Naive thymus-derived CD4-positive, alpha-beta T cell (primary cell): ENCODE measurements at regions not wholly inside any gene's neighbourhood (a gene's known extent, or its start where the extent isn't known, plus 50 kb on each side); places are given as distances from the start of the nearest gene placed in this dataset.
"Not testable (repeated sequence)": the region's sequence is repeated elsewhere in the genome, so short reads cannot be mapped to it uniquely, and the experiment has no call there.

Source experiments
- ATAC-seq: fragments of 150-1000 bp; cut with Tn5 transposase; 2 replicates; pipeline ENCODE4 v1.10.0; 2021; ENCODE audit warnings: mild to moderate bottlenecking, moderate library complexity
- CTCF ChIA-PET: fragments of 350-600 bp; sonication (Branson Sonifier 250); formaldehyde crosslinking; loops from one replicate; lab custom pipeline; 2021; ENCODE audit warnings: antibody characterized with exemption; lab: Charles Lee
- POLR2A ChIA-PET: fragments of 350-600 bp; sonication (Branson Sonifier 250); formaldehyde crosslinking; loops from one replicate; lab custom pipeline; 2021; ENCODE audit warnings: antibody characterized with exemption, inconsistent platforms; lab: Charles Lee
- DNase-seq, 9 donors: peaks; one replicate each; pipeline versions ENCODE4 v3.0.0 to v3.0.0-alpha.2; 2020 to 2022; ENCODE audit warnings: mixed read lengths in 1 of 9
- H3K27ac ChIP-seq: one replicate; pipeline ENCODE4 v1.7.0; 2013; ENCODE audit warnings: mild to moderate bottlenecking, low read depth, low read length, moderate library complexity
- H3K27me3 ChIP-seq, 2 donors: one replicate each; pipeline ENCODE4 v1.7.0; 2013; ENCODE audit warnings: low read length in 2 of 2, mild to moderate bottlenecking in 2 of 2, moderate library complexity in 2 of 2; ENCODE audit not compliant: control insufficient read depth in 2 of 2, insufficient read depth in 2 of 2
- H3K36me3 ChIP-seq, 3 experiments: 1 replicate in 2 of 3; 2 replicates in 1 of 3; pipeline ENCODE4 v1.7.0; 2013; ENCODE audit warnings: low read length in 3 of 3, mild to moderate bottlenecking in 3 of 3, moderate library complexity in 1 of 3; ENCODE audit not compliant: insufficient read depth in 3 of 3, control insufficient read depth in 2 of 3
- H3K4me1 ChIP-seq, 2 donors: one replicate each; pipeline ENCODE4 v1.7.0; 2013; ENCODE audit warnings: low read length in 2 of 2, mild to moderate bottlenecking in 2 of 2, moderate library complexity in 1 of 2; ENCODE audit not compliant: control insufficient read depth in 2 of 2, insufficient read depth in 2 of 2
- H3K4me3 ChIP-seq: 2 replicates; pipeline ENCODE4 v1.7.0; 2013; ENCODE audit warnings: mild to moderate bottlenecking, low read length
- H3K9me3 ChIP-seq, 3 experiments: 1 replicate in 2 of 3; 2 replicates in 1 of 3; pipeline ENCODE4 v1.7.0; 2013; ENCODE audit warnings: low read length in 3 of 3; ENCODE audit not compliant: control insufficient read depth in 2 of 3
- H3K27ac Mint-ChIP-seq, 9 donors: one replicate each; pipeline ENCODE4 v1.8.0; 2020 to 2022; ENCODE audit warnings: mixed read lengths in 9 of 9, mild to moderate bottlenecking in 8 of 9, moderate library complexity in 5 of 9, inconsistent platforms in 2 of 9
- H3K27me3 Mint-ChIP-seq, 5 donors: one replicate each; pipeline ENCODE4 v1.8.0; 2021 to 2022; ENCODE audit warnings: mixed read lengths in 5 of 5, mild to moderate bottlenecking in 1 of 5
- H3K36me3 Mint-ChIP-seq, 5 donors: one replicate each; pipeline ENCODE4 v1.8.0; 2020 to 2022; ENCODE audit warnings: mixed read lengths in 5 of 5, mild to moderate bottlenecking in 3 of 5, inconsistent platforms in 1 of 5
- H3K4me1 Mint-ChIP-seq, 7 donors: one replicate each; pipeline ENCODE4 v1.8.0; 2020 to 2022; ENCODE audit warnings: mixed read lengths in 7 of 7, mild to moderate bottlenecking in 3 of 7, inconsistent platforms in 1 of 7
- H3K4me3 Mint-ChIP-seq, 10 donors: one replicate each; pipeline ENCODE4 v1.8.0; 2020 to 2022; ENCODE audit warnings: mild to moderate bottlenecking in 10 of 10, mixed read lengths in 10 of 10, moderate library complexity in 6 of 10, inconsistent platforms in 2 of 10
- H3K9me3 Mint-ChIP-seq, 11 donors: one replicate each; pipeline ENCODE4 v1.8.0; 2020 to 2022; ENCODE audit warnings: mixed read lengths in 11 of 11, mild to moderate bottlenecking in 4 of 11, inconsistent platforms in 1 of 11, moderate library complexity in 1 of 11
- intact Hi-C, 2 donors: fragments of 100-400 bp; cut with micrococcal nuclease; formaldehyde crosslinking; loops; one replicate each; pipeline ENCODE4 v1.15.1; 2023

GRCh38 chr6:16883414-16883813, 122.2 kb upstream of the ATXN1 start:
- peaks cover 20 to 48% (median 44%) of the 10 kb centered on the region in 5 donors for H3K27me3 Mint-ChIP-seq
- intact Hi-C loops: no loop called here
- no peak for ATAC-seq
- no peaks in the 10 kb centered on the region for H3K9me3 ChIP-seq
- no peak overlapping the region for H3K27ac Mint-ChIP-seq
- H3K4me1 ChIP-seq: no peaks in the 10 kb centered on the region
- H3K36me3 Mint-ChIP-seq: peaks cover 0 to 3% (median 0%) of the 10 kb centered on the region in 5 donors
- H3K9me3 Mint-ChIP-seq: peaks cover 0 to 14% (median 2%) of the 10 kb centered on the region in 11 donors
- H3K27ac ChIP-seq: no peak overlapping the region
- H3K4me3 Mint-ChIP-seq: no peak overlapping the region
- no peak overlapping the region for H3K4me3 ChIP-seq
- ChIA-PET POLR2A (no interaction called here), CTCF (no interaction called here)
- DNase-seq: no peak
- H3K36me3 ChIP-seq: no peaks in the 10 kb centered on the region
- H3K4me1 Mint-ChIP-seq: peaks cover 0 to 5% (median 0%) of the 10 kb centered on the region in 7 donors
- H3K27me3 ChIP-seq: peaks cover 0 to 4% of the 10 kb centered on the region in 2 donors

- ChIA-PET POLR2A (no interaction called here), CTCF (no interaction called here)
- H3K27me3 Mint-ChIP-seq: peaks cover 31 to 60% (median 50%) of the 10 kb centered on the region in 5 donors
- H3K9me3 ChIP-seq: no peaks in the 10 kb centered on the region
- no peak overlapping the region for H3K27ac Mint-ChIP-seq
- DNase-seq: no peak
- peaks cover 0 to 4% of the 10 kb centered on the region in 2 donors for H3K27me3 ChIP-seq
- peaks cover 0 to 5% (median 0%) of the 10 kb centered on the region in 5 donors for H3K36me3 Mint-ChIP-seq
- H3K4me3 ChIP-seq: no peak overlapping the region
- peaks cover 0 to 26% (median 9%) of the 10 kb centered on the region in 11 donors for H3K9me3 Mint-ChIP-seq
- peaks cover 0 to 5% (median 0%) of the 10 kb centered on the region in 7 donors for H3K4me1 Mint-ChIP-seq
- no peaks in the 10 kb centered on the region for H3K36me3 ChIP-seq
- intact Hi-C loops: no loop called here
- H3K27ac ChIP-seq: no peak overlapping the region
- no peak for ATAC-seq
- no peak overlapping the region for H3K4me3 Mint-ChIP-seq
- no peaks in the 10 kb centered on the region for H3K4me1 ChIP-seq
Measured at GRCh38 chr6:16882230-16882629, 121.0 kb upstream of the ATXN1 start.

- peaks cover 2 to 25% (median 10%) of the 10 kb centered on the region in 11 donors for H3K9me3 Mint-ChIP-seq
- H3K4me3 ChIP-seq, H3K4me1 ChIP-seq, H3K27me3 ChIP-seq, DNase-seq, CTCF ChIA-PET, H3K4me3 Mint-ChIP-seq, H3K4me1 Mint-ChIP-seq, H3K27ac ChIP-seq, H3K9me3 ChIP-seq, H3K36me3 ChIP-seq, H3K27ac Mint-ChIP-seq, POLR2A ChIA-PET, ATAC-seq, intact Hi-C loops, H3K36me3 Mint-ChIP-seq: not testable (repeated sequence)
- H3K27me3 Mint-ChIP-seq: peaks cover 30 to 43% (median 41%) of the 10 kb centered on the region in 5 donors
Measured at GRCh38 chr6:16876852-16877251, 115.6 kb upstream of the ATXN1 start.

GRCh38 chr6:16876201-16876600, 114.9 kb upstream of the ATXN1 start:
- no peak for DNase-seq
- H3K27ac ChIP-seq: no peak overlapping the region
- H3K4me3 Mint-ChIP-seq: no peak overlapping the region
- peaks cover 0 to 4% of the 10 kb centered on the region in 2 donors for H3K27me3 ChIP-seq
- H3K27ac Mint-ChIP-seq: no peak overlapping the region
- intact Hi-C loops: no loop called here
- peaks cover 0 to 5% (median 0%) of the 10 kb centered on the region in 5 donors for H3K36me3 Mint-ChIP-seq
- H3K9me3 Mint-ChIP-seq: peaks cover 2 to 20% (median 10%) of the 10 kb centered on the region in 11 donors
- no peak overlapping the region for H3K4me3 ChIP-seq
- H3K4me1 ChIP-seq: no peaks in the 10 kb centered on the region
- H3K9me3 ChIP-seq: no peaks in the 10 kb centered on the region
- no peaks in the 10 kb centered on the region for H3K36me3 ChIP-seq
- ATAC-seq: no peak
- ChIA-PET POLR2A (no interaction called here), CTCF (no interaction called here)
- H3K4me1 Mint-ChIP-seq: no peaks in the 10 kb centered on the region
- peaks cover 23 to 41% (median 35%) of the 10 kb centered on the region in 5 donors for H3K27me3 Mint-ChIP-seq

GRCh38 chr6:16873698-16874097, 112.4 kb upstream of the ATXN1 start:
- Histone ChIP-seq H3K27ac (no peak overlapping the region), H3K27me3 (peaks cover 0 to under 1% of the 10 kb centered on the region in 2 donors), H3K4me1 (no peaks in the 10 kb centered on the region), H3K4me3 (no peak overlapping the region), H3K9me3 (no peaks in the 10 kb centered on the region), H3K36me3 (no peaks in the 10 kb centered on the region)
- no peak for ATAC-seq
- Mint-ChIP-seq H3K27ac (no peak overlapping the region), H3K9me3 (peaks cover 0 to 20% (median 10%) of the 10 kb centered on the region in 11 donors), H3K4me1 (no peaks in the 10 kb centered on the region), H3K4me3 (no peak overlapping the region), H3K36me3 (peaks cover 0 to 5% (median 0%) of the 10 kb centered on the region in 5 donors), H3K27me3 (peaks cover 13 to 48% (median 32%) of the 10 kb centered on the region in 5 donors)
- ChIA-PET CTCF (interaction anchor here (0.6 kb wide), 1 partner anchor 333 kb away, joined by 4 read pairs; no protein-coding TSS in a partner anchor), POLR2A (no interaction called here)
- intact Hi-C loops: no loop called here
- no peak for DNase-seq

GRCh38 chr6:16872543-16873235, 111.4 kb upstream of the ATXN1 start:
- H3K4me3 ChIP-seq: no peak overlapping the region
- H3K4me1 ChIP-seq: no peaks in the 10 kb centered on the region
- Mint-ChIP-seq H3K36me3 (no peaks in the 10 kb centered on the region), H3K4me3 (no peak overlapping the region), H3K27me3 (peaks cover 13 to 50% (median 25%) of the 10 kb centered on the region in 5 donors), H3K4me1 (no peaks in the 10 kb centered on the region), H3K9me3 (peaks cover 0 to 12% (median 4%) of the 10 kb centered on the region in 11 donors), H3K27ac (no peak overlapping the region)
- H3K9me3 ChIP-seq: no peaks in the 10 kb centered on the region
- intact Hi-C loops: no loop called here
- H3K27me3 ChIP-seq: no peaks in the 10 kb centered on the region
- DNase-seq: no peak
- no peak overlapping the region for H3K27ac ChIP-seq
- no peaks in the 10 kb centered on the region for H3K36me3 ChIP-seq
- ATAC-seq: no peak
- CTCF ChIA-PET: no interaction called here
- POLR2A ChIA-PET: no interaction called here

- intact Hi-C loops: no loop called here
- peaks cover 10 to 40% (median 26%) of the 10 kb centered on the region in 5 donors for H3K27me3 Mint-ChIP-seq
Measured at GRCh38 chr6:16871047-16871446, 109.8 kb upstream of the ATXN1 start.

More at GRCh38 chr6:16871047-16871446, 109.8 kb upstream of the ATXN1 start:
- Histone ChIP-seq H3K36me3 (no peaks in the 10 kb centered on the region), H3K27ac (no peak overlapping the region), H3K27me3 (no peaks in the 10 kb centered on the region), H3K9me3 (no peaks in the 10 kb centered on the region), H3K4me1 (no peaks in the 10 kb centered on the region), H3K4me3 (no peak overlapping the region)
- ATAC-seq (no peak), DNase-seq (no peak)
- no peak overlapping the region for H3K27ac Mint-ChIP-seq
- peaks cover 0 to 2% (median 0%) of the 10 kb centered on the region in 7 donors for H3K4me1 Mint-ChIP-seq
- CTCF ChIA-PET: no interaction called here
- H3K9me3 Mint-ChIP-seq: peaks cover 0 to 2% (median 0%) of the 10 kb centered on the region in 11 donors
- no peaks in the 10 kb centered on the region for H3K36me3 Mint-ChIP-seq
- H3K4me3 Mint-ChIP-seq: no peak overlapping the region
- POLR2A ChIA-PET: no interaction called here
